Smooth muscle cell (in vitro differentiated cells): ENCODE measurements at regions not wholly inside any gene's neighbourhood (a gene's known extent, or its start where the extent isn't known, plus 50 kb on each side); places are given as distances from the start of the nearest gene placed in this dataset.
"Not testable (repeated sequence)": the region's sequence is repeated elsewhere in the genome, so short reads cannot be mapped to it uniquely, and the experiment has no call there.

Source experiments
- DNase-seq: peaks from one replicate; lab custom pipeline; 2025; ENCODE audit not compliant: unreplicated experiment; lab: John Stamatoyannopoulos, UW
- H2AFZ ChIP-seq: fragments of 200-600 bp; sonication (generic); 2 replicates; pipeline ENCODE4 v1.6.0; 2016; ENCODE audit warnings: antibody characterized with exemption, low read depth, mild to moderate bottlenecking
- H3F3A ChIP-seq: fragments of 200-600 bp; sonication (generic); 2 replicates; pipeline ENCODE4 v1.6.0; 2017; ENCODE audit warnings: antibody characterized with exemption, low read depth
- H3K27ac ChIP-seq: fragments of 200-600 bp; sonication (generic); 2 replicates; pipeline ENCODE4 v1.5.1; 2016; ENCODE audit warnings: low read depth, mild to moderate bottlenecking
- H3K27me3 ChIP-seq: fragments of 200-600 bp; sonication (generic); 2 replicates; pipeline ENCODE4 v1.6.1; 2016; ENCODE audit warnings: low read depth, mild to moderate bottlenecking
- H3K36me3 ChIP-seq: fragments of 200-600 bp; sonication (generic); 2 replicates; pipeline ENCODE4 v1.5.1; 2016; ENCODE audit warnings: low read depth
- H3K4me1 ChIP-seq: fragments of 200-600 bp; sonication (generic); 2 replicates; pipeline ENCODE4 v1.5.1; 2016; ENCODE audit warnings: low read depth
- H3K4me2 ChIP-seq: fragments of 200-600 bp; sonication (generic); 2 replicates; pipeline ENCODE4 v1.6.0; 2016; ENCODE audit warnings: mild to moderate bottlenecking
- H3K4me3 ChIP-seq: fragments of 200-600 bp; sonication (generic); 2 replicates; pipeline ENCODE4 v1.5.1; 2016; ENCODE audit warnings: mild to moderate bottlenecking
- H3K79me2 ChIP-seq: fragments of 200-600 bp; sonication (generic); 2 replicates; pipeline ENCODE4 v1.6.0; 2016; ENCODE audit warnings: low read depth, mild to moderate bottlenecking
- H3K9ac ChIP-seq: fragments of 200-600 bp; sonication (generic); 2 replicates; pipeline ENCODE4 v1.6.0; 2016; ENCODE audit warnings: low read depth
- H3K9me3 ChIP-seq: fragments of 200-600 bp; sonication (generic); replicated peaks from 2 replicates; pipeline ENCODE4 v1.5.1; 2016; ENCODE audit warnings: low read depth
- H4K20me1 ChIP-seq: fragments of 200-600 bp; sonication (generic); 2 replicates; pipeline ENCODE4 v1.6.0; 2016; ENCODE audit warnings: low read depth
- WGBS: methylation state at CpG from one replicate; pipeline ENCODE4 v1.1.7; 2016; ENCODE audit warnings: low lambda C conversion rate; 5-methylcytosine and 5-hydroxymethylcytosine counted together
- TF ChIP-seq, protein P1 (sequence below): fragments of 200-600 bp; sonication (generic); IDR thresholded peaks from 2 replicates; pipeline ENCODE4 v1.5.1; 2017; ENCODE audit warnings: borderline replicate concordance, mild to moderate bottlenecking, antibody characterized with exemption; ENCODE audit not compliant: insufficient read depth, poor library complexity, severe bottlenecking

DNA sequence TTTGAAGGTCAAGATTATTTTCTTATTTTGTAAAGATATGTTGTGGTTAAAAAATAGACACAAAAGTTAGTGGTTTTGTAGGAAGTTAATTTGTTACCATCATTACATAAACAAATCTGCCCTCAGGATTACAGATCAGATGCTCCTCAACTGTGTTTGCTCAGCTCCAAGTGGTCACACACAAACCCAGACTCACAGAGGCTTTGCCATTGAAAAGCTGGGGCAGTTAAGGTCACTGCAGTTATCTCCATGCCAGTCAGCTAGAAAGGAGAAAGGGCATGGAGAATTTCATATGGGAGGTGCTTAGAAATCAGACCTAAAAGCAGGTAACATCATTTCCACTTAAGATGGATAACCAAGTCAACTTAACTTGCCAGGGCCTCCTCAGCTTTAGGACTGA lies 825.7 kb upstream of the GBE1 start:
- H4K20me1 ChIP-seq: no peaks in the 10 kb centered on the region
- H3K4me3 ChIP-seq: no peak overlapping the region
- no peak overlapping the region for H2AFZ ChIP-seq
- no peak overlapping the region for H3K4me2 ChIP-seq
- H3K79me2 ChIP-seq: no peaks in the 10 kb centered on the region
- H3F3A ChIP-seq: no peaks in the 10 kb centered on the region
- no peak overlapping the region for H3K27ac ChIP-seq
- no peaks in the 10 kb centered on the region for H3K27me3 ChIP-seq
- DNase-seq: no peak
- no peak overlapping the region for H3K9ac ChIP-seq
- H3K4me1 ChIP-seq: no peaks in the 10 kb centered on the region
- no peaks in the 10 kb centered on the region for H3K36me3 ChIP-seq
- TF ChIP-seq, protein P1, sequence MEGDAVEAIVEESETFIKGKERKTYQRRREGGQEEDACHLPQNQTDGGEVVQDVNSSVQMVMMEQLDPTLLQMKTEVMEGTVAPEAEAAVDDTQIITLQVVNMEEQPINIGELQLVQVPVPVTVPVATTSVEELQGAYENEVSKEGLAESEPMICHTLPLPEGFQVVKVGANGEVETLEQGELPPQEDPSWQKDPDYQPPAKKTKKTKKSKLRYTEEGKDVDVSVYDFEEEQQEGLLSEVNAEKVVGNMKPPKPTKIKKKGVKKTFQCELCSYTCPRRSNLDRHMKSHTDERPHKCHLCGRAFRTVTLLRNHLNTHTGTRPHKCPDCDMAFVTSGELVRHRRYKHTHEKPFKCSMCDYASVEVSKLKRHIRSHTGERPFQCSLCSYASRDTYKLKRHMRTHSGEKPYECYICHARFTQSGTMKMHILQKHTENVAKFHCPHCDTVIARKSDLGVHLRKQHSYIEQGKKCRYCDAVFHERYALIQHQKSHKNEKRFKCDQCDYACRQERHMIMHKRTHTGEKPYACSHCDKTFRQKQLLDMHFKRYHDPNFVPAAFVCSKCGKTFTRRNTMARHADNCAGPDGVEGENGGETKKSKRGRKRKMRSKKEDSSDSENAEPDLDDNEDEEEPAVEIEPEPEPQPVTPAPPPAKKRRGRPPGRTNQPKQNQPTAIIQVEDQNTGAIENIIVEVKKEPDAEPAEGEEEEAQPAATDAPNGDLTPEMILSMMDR: no peak
- no peaks in the 10 kb centered on the region for H3K9me3 ChIP-seq

DNA sequence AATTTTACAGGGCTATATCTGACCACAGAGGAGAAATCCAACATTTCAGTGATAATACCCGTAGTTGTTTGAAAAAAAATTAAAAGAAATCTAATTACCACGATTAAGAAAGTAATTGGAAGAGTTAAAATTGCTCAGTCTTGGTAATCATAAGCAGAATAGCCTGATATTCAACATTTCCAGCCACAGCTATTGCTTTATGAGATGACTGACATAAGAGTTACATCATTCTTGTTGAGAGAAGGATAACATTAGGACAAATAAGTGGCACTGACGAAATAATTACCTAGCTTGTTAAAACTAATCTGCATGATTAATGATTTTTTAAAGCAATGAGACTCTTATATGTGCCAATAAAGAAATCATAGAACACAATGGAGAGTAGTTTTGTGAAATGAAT lies 825.0 kb upstream of the GBE1 start:
- WGBS: 78% methylated on average over 3 of the region's 3 CpGs
- no peak overlapping the region for H2AFZ ChIP-seq
- no peak overlapping the region for H3K4me3 ChIP-seq

DNA sequence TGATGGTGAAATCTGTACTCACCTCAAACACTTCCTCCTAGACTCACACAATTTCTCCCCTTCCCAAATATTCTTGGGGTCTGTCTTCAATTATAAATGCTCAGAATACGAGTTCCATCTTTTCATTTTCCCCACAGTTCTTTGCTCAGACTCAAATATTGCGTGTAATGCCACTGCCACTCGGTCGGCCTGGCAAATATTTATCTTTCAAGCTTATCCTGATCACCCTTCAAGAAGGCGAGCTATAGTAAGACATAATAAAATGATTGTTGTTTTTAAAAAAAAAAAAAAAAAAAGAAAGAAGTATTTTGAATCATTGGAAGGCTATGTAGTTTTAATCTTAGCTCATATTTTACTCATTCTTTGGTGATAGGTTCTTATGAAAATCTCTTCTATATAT lies 824.6 kb upstream of the GBE1 start:
- H3K4me3 ChIP-seq, DNase-seq, H2AFZ ChIP-seq, H3K4me2 ChIP-seq, H3K9ac ChIP-seq, H3K36me3 ChIP-seq, H3K79me2 ChIP-seq, H3K4me1 ChIP-seq, H3F3A ChIP-seq, H3K9me3 ChIP-seq, H3K27me3 ChIP-seq, H4K20me1 ChIP-seq, H3K27ac ChIP-seq: not testable (repeated sequence)
- 72% methylated on average over 5 of the region's 5 CpGs for WGBS

More for the DNA sequence above, 825.0 kb upstream of the GBE1 start:
- Histone ChIP-seq H3K9me3 (no peaks in the 10 kb centered on the region), H3K4me1 (no peaks in the 10 kb centered on the region), H3K79me2 (no peaks in the 10 kb centered on the region), H3K9ac (no peak overlapping the region), H3F3A (no peaks in the 10 kb centered on the region), H4K20me1 (no peaks in the 10 kb centered on the region), H3K36me3 (no peaks in the 10 kb centered on the region), H3K27ac (no peak overlapping the region), H3K27me3 (no peaks in the 10 kb centered on the region), H3K4me2 (no peak overlapping the region)
- TF ChIP-seq, protein P1: no peak
- no peak for DNase-seq

DNA sequence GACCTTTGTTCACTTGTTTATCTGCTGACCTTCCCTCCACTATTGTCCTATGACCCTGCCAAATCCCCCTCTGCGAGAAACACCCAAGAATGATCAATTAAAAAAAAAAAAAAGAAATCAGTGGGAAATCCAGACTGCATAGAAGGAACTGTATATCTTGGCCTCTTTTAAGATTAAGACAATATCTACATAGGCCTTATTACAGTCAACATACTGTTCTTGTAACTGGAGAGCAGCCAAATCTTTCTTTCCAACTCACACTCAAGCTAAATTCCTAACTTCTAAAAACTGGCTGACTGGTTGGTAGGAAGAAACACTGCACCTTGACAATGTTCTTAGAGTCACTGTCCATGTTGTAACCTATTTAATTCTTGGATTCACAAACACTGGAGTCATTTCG lies 824.1 kb upstream of the GBE1 start:
- not testable (repeated sequence) for H3K36me3 ChIP-seq, H3K79me2 ChIP-seq, H3F3A ChIP-seq, H4K20me1 ChIP-seq, H3K27ac ChIP-seq, H3K4me1 ChIP-seq, H3K4me3 ChIP-seq, H3K27me3 ChIP-seq, H2AFZ ChIP-seq, H3K9me3 ChIP-seq, H3K4me2 ChIP-seq, DNase-seq, H3K9ac ChIP-seq
- 95% methylated on average over 2 of the region's 2 CpGs for WGBS

DNA sequence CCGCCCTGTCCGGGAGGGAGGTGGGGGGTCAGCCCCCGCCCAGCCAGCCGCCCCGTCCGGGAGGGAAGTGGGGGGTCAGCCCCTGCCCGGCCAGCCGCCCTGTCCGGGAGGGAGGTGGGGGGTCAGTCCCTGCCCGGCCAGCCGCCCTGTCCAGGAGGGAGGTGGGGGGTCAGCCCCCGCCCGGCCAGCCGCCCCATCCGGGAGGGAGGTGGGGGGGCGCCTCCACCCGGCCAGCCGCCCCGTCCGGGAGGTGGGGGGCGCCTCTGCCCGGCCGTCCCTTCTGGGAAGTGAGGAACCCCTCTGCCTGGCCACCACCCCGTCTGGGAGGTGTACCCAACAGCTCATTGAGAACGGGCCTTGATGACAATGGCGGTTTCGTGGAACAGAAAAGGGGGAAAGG lies 823.4 kb upstream of the GBE1 start:
- H3K79me2 ChIP-seq, H3K4me3 ChIP-seq, H3K27me3 ChIP-seq, H3K9ac ChIP-seq, H3K9me3 ChIP-seq, H3K36me3 ChIP-seq, H3K4me2 ChIP-seq, H3F3A ChIP-seq, DNase-seq, H2AFZ ChIP-seq, H3K27ac ChIP-seq, H4K20me1 ChIP-seq, H3K4me1 ChIP-seq: not testable (repeated sequence)
- WGBS: 89% methylated on average over 4 of the region's 27 CpGs

DNA sequence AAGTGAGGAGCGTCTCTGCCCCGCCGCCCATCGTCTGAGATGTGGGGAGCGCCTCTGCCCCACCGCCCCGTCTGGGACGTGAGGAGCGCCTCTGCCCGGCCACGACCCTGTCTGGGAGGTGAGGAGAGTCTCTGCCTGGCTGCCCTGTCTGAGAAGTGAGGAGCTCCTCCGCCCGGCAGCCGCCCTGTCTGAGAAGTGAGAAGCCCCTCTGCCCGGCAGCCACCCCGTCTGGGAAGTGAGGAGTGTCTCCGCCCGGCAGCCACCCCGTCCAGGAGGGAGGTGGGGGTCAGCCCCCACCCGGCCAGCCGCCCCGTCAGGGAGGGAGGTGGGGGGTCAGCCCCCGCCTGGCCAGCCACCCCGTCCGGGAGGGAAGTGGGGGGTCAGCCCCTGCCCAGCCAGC lies 823.0 kb upstream of the GBE1 start:
- DNase-seq, H3K9me3 ChIP-seq: not testable (repeated sequence)
- WGBS: no CpG with 5 or more reads among the region's 25 CpGs

More for the DNA sequence above, 823.0 kb upstream of the GBE1 start:
- not testable (repeated sequence) for H3K79me2 ChIP-seq, H3K27me3 ChIP-seq, H3K4me1 ChIP-seq, H3F3A ChIP-seq, H3K4me3 ChIP-seq, H3K4me2 ChIP-seq, H4K20me1 ChIP-seq, H2AFZ ChIP-seq, H3K27ac ChIP-seq, H3K9ac ChIP-seq, H3K36me3 ChIP-seq
